Stimulated activated CD4-positive, alpha-beta T cell treated with anti-CD3 and anti-CD28 coated beads, Interleukin-12 subunit alpha, Interleukin-12 subunit beta, amount 100 ng/mL, for 24 hours (primary cell): ENCODE measurements at regions not wholly inside any gene's neighbourhood (a gene's known extent, or its start where the extent isn't known, plus 50 kb on each side); places are given as distances from the start of the nearest gene placed in this dataset.

Source experiments
- DNase-seq, 2 experiments: peaks; one replicate each; pipeline ENCODE4 v3.0.0-alpha.2; 2020; ENCODE audit warnings: low read depth in 2 of 2

DNA sequence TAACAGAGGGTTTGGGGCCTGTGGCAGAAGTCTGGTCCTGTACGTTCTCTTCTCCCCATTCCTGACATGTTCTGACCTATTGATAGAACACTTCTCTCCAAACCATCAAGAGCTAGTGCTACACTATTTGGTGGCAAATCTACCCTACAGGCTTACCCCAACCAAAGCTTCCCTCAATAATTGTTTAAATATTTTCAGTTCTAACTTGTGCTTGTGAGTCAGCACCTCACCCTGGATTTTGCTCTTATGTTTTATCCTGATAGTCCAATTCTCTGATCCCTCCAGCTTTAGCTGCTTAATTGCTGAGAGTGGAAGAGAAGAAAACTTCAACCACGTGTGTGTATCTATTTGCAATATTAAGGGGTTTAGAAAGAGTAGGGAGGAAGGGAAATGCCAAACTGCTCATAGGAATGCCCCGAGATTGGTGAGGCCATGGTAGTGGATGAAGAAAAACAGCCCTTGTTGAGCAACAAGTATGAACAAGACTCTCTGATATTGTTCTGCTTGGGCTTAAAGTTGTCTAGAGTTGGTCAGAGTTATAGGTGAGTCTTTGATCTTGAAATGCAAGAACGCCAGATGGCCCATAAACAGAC lies 67.8 kb upstream of the PARD3B start:
- no peak for DNase-seq

DNA sequence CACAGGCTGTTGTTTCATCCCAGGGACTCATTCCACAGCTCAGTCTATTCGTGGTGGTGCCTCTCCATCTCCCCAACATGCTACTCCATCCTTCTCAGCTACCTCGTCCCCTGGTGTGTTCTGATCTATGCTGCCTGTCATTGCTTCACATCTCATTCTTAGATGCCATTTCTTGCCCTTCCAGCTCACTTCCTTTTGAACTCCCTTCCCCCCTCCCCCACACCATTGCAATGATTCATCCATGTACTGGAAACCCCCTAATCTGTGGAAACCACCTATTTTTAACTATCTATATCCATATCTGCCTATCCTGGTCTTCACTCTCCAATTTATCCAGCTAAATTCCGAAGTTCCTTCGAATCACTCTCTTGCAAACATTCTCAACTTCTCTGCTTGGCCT lies 65.7 kb upstream of the PARD3B start:
- no peak for DNase-seq

- DNase-seq, result no peak
Measured at GRCh38 chr2:204480676-204481075, 64.6 kb upstream of the PARD3B start.

DNA sequence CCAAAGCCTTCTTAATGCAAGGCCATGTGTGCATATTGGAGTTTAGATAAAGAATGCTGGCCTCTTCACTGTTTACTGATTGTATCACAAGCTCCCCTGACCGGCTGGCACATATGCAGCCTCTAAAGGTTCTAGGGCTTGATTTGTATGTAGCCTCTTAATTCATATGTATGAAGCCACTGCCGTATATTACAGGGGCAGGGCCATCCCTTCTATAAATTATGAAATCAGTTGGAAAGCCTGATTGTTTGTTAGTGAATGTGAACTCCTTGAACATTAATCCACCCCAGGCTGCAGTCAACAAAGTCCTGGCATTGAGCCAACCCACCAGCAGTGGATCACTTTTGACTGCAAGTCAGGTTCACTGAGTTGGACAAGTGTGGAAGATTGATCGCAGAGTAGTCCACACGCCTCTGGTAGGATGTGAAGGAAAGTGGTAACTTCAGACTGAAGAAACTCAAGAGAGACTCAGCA lies 61.6 kb upstream of the PARD3B start:
- DNase-seq, result no peak

GRCh38 chr2:204486321-204486720 lies 59.0 kb upstream of the PARD3B start:
- DNase-seq, result no peak

DNA sequence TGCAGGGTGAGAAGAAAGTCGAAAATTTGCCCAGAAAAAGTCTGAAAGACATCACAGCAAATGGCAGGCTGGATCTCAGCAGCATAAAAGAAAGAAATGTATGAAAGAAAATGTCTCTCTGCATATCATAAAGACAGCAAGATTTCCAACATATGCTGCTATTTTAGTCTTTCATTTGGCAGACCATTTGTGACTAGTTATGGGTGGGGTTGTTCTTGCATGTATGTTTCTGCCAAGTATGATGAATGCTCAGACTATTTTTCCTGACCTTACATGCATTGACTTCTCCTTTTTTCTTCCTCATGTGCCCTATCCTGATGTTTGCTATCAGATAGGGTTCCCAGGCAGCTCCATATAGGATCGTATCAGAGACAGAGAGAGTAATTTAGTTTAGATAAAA lies 58.5 kb upstream of the PARD3B start:
- DNase-seq, result no peak

DNA sequence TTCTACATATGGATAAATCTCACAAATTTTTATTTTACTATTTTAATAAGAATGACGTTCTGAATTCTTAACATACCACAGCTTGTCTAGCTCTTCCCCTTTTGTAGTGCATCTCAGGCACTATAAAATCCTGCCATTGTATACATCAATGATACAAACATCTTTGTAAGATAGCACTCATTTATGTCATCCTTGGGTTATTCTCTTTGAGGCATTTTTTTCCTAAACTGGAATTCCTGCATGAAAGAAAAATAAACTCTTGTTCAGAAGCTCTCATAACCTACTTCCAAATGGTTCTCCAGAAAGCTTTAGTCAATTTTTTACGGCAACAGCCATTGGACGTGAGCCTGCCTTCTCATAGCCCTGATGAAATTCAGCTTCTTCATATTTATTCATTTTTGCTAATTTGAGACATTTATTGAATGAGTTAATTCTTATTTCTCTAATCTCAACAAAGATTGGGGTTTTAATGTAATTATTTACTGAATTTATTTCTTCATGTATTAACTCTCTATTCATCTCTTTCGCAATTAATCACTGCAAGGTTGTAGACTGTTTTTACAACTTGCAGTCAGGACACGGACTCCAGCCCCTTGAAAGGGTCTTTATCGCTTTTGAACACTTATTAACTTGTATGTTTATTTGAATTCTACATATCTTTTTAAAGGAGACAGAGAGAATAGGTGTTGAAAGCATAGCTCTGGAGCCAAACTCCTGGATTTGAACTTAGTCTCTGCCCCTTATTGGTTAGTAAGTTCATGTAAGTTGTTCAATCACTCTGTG lies 57.6 kb upstream of the PARD3B start:
- no peak for DNase-seq

DNA sequence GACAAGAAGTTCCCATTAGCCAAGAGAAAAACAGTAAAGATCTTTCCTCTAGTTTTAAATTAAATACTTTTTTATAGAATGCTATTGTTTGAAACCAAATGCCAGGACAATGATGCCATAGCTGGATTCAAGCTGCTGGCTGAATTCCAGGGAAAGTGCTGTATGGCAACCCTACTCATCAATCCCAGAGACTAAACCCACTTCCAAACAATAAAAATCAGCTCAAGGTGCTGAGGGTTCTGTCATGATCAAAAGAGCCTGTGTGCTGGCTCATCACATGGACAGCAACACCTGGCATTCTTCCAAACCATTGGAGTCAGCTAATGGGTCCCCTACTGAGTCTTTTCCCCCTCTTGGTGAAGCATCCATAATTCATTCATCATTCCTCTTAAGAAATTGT lies 53.7 kb upstream of the PARD3B start:
- no peak for DNase-seq

DNA sequence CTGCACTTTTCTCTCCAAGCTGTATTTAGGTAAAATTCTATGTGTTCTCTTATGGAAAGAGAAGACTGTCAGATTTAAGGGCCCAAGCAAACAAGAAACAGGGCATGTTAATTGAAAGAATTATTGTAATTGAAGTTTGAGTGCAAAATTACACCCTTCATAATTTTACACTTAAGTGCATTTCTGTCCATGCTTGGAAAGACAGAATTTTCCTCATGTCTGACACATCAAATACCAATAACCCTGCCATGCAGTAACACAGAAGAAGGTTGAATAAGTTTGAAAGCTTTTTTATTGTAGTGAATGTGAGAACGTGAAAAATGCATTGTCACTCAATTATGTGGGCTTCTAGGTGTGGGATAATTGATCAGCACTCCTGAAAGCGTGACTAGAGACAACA lies 52.9 kb upstream of the PARD3B start:
- no peak for DNase-seq

- DNase-seq, result no peak
Measured at GRCh38 chr2:204494681-204495080, 50.6 kb upstream of the PARD3B start.

DNA sequence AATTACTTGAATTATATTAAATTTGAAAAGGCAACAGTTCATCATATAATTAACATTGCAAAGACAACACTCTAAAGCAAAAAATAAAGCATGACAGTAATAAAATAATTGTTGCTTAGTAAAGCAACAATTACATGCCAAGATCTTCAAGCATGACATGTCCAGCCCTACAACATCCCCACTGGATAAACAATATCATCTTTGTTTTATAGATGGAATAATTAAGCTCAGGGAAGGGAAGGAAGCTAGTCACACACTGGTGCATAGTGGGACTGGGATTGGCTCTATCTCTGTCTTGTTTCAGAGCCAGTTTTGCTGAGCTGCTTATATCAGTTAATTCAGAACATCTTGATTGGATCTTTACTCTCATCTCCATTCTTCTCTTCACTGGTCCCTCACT lies 49.9 kb upstream of the PARD3B start:
- DNase-seq, result no peak
